CD4-positive, alpha-beta T cell treated with Interleukin-2 at 100 ng/mL for 4 hours (primary cell): ENCODE measurements at regions not wholly inside any gene's neighbourhood (a gene's known extent, or its start where the extent isn't known, plus 50 kb on each side); places are given as distances from the start of the nearest gene placed in this dataset.

ENCODE experiments used
- DNase-seq: peaks from one replicate; pipeline ENCODE4 v3.0.0-alpha.2; 2020; ENCODE audit warnings: low spot score

DNA sequence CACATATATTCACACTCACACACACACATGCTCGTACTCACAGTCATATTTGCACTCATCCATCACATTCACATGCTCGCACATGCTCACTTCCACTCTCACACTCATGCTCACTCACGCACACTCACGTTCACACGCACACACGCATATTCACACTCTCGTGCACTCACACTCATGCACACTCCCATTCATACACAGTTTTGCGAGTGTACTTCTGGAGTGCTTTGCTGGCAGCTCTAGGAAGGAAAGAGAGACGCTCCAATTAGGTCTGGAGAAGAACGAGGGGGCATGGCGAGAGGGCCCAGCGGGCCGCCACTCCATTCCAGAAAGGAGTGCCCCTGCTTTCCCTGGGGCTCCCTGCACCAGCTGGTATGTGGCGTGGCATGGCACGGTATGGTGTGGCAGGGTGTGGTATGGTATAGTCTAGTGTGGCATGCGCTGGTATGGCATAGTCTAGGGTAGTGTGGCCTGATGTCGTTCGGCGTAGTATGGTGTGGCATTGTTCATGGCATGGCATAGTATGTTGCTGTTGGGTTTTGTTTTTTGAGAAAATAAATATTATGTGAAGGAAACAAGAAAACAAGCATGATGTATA lies 216.8 kb upstream of the CDYL start:
- DNase-seq, result no peak

DNA sequence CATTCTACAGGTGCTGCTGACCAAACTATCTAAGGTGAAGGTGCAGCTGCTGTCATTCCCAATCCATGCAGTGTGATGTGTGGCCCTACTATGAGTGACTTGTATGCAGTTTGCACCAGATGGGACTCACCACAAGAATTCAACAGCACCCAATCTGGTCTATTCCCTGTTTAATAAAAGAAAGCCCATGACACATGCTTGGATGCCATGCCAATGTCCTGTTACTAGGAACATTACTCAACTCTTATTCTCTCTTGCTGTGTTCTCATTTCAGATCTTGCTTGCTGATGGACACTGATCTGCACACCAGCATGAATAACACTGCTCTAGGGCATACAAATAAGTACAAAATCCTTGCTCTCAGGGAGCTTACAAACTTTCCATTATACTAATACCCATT lies 221.6 kb upstream of the CDYL start:
- DNase-seq, result no peak

DNA sequence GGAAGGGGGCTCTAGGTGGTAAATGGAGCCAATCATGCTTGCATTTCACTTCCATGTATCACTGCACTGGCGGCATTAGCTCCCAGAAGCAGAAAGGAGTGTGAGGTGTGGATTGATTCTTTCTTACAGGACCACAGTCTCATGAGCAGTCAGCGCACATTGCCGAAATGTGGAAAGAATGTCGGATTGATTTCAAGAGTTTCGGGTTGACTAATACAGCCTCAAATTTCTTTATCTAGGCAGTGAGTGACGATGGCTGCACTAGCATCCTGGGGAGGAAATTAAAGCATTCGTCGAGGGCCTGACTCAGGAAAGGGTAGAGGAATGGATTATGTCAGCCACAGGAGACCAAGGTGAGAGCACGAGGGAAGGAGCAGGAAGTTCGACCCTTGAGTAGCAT lies 222.8 kb upstream of the CDYL start:
- no peak for DNase-seq

DNA sequence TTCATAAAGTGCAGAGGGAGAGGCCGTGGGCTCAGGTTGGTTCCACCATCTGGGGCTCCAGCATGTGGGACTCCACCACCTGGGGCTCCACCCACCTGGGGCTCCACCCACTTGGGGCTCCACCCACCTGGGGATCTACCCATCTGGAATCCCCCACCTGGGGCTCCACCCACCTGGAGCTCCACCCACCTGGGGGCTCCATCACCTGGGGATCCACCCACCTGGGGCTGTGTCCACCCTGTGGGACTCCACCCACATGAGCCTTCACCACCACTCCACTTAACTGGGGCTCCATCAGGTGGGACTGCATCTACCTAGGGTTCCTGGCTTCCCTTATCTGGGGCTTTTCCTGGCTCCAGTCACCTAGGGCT lies 226.0 kb upstream of the CDYL start:
- DNase-seq, result no peak

DNA sequence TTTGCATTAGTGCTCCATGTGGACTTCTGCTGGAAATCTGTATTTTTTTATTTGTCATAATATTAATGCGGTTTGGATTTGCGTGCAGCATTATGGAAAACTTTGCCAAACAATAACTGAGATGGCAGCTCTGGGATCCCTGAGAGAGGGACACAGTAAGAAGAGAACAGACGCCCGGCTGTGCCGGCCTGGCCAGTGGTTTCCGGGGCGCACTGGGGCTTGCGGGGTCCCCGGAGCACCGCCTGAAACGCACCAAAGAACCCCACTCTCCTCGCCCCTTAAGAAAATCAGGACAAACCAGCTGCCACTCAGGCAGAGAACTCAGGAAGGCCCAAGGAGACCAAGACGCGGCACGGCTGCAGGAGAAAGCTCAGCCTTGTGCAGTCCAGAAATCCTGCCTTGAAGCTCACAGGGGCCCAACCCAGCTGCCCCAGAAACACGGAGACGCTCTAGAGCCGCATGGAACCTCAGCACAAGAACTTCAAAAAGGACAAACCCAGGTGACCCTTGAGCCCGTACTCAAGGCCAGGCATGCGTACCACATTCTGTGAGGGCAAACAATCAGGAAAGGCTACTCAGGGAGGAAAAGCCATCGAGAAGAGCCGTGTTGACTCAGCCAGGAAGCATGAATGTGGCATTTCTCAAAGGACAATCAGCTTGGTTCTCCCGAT lies 226.5 kb upstream of the CDYL start:
- DNase-seq, result no peak

DNA sequence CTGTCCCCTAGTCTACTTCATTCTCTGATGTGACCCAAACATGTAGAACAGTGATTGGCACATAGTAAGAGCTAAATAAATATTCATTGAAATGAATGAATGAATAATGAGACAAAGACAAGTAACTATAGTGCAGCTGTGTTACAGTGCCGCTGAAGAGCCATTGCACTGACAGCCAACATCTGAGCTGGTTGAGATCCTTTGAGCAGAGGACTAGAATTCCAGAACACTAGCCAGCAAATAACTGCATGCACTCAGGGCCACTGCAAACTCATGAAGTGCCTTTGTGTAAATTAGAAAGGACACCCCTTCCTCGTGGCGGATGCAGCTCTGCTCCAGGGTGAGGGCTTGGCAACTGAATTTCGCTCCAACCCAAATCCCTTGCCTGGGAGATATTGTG lies 230.3 kb upstream of the CDYL start:
- no peak for DNase-seq

- DNase-seq, result no peak
Measured at GRCh38 chr6:4543596-4543995, 232.6 kb upstream of the CDYL start.

GRCh38 chr6:4533576-4533975 lies 242.6 kb upstream of the CDYL start:
- no peak for DNase-seq

DNA sequence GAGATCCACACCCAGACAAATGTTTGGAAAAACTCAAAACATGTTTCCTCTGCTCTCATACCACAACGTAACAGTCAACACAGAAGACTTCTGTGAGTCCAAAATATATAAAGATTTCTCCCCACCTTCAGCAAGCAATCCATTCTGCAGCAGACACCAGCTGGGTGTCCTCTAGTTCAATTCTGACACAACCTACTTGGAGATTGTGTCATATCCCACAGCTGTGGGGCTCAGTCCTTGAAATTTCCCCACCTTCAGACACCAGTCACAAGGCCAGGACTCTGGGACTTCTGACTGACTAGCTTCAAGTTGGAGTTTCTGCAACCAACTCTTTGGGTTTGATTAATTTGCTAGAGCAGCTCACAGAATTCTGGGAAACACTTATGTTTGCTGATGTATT lies 244.8 kb upstream of the CDYL start:
- DNase-seq, result no peak

DNA sequence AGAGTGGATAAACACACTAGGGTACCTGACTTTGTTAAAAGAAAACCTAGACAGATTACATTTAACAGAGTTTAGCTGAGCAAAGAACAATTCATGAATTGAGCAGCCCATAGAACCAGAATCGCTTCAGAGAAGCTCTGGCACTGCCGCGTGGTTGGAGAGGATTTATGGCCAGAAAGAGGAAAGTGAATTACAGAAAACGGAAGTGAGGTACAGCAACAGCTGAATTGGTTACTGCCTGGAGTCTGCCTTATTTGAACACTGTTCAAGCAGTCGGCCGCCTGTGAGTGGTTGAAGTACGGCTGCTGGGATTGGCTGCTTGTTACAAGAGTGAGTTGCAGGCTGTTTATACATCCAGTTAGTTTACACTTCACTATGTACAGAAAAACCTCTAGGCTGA lies 253.8 kb upstream of the CDYL start:
- DNase-seq, result no peak

DNA sequence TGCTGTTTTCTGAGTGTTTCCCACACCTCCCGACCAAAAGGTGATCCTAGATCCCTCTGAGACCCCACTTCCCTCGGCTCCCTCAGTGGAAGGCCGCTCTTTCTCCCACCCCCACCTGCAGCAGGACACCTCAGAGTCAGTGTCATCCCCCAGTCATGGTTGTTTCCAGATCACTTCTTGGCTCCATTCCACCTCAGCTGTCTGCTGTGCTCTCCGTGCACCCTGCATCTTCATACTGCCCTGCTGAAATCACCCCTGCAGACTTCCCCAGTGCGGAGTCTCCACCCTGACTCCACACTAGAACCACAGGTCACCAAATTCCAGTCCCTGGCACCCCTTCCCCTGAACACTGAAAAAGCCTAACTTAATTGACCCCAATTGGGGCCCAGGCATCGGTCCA lies 255.1 kb upstream of the CDYL start:
- DNase-seq, result no peak

DNA sequence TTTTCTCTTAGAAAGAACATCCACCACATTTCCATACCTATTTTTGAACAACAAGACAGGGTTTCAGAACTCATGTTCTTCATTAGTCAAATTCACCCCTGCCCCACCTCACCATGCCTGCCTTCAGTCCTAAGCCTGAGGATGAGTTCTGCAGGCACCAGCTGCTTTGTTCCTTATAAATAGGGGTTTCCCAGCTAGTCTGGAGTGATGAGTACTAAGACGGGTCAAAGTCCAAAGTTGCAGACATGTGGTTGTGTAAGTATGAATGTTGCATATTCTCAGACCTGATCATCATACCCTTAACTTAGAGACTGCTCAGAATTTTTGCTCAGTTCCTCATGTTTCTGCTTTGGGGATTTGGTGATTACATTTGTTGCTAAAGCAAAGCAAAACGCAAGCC lies 257.7 kb upstream of the CDYL start:
- DNase-seq, result no peak

DNA sequence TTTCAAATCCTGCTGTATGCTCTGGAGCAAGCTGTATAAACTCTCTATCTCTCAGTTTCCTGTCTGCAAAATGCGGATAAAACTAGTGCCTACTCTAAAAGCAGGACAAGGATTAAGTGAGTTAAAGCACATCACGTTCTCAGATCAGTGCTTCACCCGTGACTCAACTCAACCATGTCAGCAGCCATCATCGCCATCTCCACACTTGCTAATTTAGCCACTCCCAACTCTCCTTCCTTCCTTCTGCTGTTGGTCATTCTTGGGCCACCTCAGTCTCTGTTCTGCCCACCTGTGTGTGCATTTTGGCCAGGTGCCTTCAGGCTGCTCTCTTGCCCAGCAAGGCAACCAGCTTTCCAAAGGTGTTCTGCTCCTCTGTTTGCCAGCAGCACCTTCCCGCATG lies 260.0 kb upstream of the CDYL start:
- no peak for DNase-seq

DNA sequence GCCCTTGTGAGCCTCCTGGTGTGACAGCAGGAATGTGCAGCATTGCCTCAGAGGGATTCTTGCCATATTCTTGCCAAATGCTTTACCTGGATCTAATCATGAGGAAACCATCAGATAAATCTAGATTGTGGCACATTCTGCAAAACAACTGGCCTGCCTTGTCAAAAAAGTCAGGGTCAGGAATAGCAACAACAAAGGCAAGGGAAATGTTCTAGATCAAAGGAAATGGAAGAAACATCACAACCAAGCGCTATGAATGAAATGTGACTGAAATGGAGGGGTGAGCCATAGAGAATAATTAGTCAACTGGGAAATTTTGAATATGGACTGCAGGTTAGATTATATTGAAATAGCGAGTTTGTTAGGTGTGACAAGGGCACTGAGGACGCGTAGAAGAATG lies 262.6 kb upstream of the CDYL start:
- DNase-seq, result no peak

DNA sequence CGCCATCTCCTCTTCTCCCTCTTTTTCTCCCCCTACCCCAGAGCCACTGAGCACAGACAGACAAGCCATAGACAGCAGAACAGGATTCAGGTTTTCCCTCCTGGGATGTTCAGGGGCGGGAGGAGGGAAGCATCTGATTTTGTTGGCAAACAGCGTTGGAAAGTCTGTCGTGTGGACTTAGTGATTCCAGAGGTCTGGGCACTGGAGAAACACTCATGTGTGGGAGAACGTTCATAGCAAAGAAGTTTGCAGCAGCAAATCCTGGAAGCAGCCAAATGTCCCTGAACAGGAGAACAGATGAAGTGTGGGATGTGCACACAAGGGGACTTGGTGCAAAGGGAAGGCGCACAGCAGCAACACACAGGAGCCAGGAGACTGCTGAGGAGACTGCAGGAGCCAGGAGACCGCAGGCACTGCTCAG lies 264.1 kb upstream of the CDYL start:
- no peak for DNase-seq

DNA sequence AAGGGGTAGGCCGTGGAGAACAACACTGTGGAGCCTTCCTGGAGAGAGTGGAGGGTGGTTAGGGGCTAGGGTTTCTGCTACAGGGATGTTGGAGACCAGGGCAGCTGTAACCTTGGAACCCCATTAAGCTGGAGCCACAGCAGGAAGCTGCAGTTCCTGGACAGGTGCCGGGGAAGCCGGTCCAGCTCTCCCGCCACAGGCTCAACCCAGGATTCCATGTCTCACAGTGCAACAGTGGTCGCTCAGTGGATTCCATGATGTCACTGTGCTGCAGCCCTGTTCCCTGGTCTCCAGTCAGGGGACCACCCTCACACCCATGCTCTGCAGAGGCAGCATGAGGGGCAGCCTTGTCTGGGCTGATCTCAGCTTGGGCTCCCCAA lies 264.6 kb upstream of the CDYL start:
- no peak for DNase-seq

GRCh38 chr6:4510906-4511640 lies 265.1 kb upstream of the CDYL start:
- no peak for DNase-seq

DNA sequence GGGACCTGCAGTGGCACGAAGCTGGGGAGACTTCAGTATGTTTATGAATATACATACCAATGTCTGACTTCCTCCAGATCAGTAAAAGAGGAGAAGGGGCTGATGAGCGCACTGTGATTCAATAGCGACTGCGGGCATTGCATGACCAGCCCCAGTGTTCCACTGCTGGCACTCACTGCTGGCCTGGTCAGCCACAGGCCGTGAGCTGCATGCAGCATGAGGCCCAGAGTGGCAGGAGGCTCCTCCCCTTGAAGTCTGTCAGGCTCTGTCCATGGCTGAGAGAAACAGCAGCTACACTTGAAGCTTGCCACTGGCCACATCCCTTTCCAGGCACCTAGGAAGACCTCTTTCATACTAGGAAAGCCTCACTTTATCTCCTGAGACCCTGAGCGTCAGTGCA lies 265.9 kb upstream of the CDYL start:
- DNase-seq, result no peak

DNA sequence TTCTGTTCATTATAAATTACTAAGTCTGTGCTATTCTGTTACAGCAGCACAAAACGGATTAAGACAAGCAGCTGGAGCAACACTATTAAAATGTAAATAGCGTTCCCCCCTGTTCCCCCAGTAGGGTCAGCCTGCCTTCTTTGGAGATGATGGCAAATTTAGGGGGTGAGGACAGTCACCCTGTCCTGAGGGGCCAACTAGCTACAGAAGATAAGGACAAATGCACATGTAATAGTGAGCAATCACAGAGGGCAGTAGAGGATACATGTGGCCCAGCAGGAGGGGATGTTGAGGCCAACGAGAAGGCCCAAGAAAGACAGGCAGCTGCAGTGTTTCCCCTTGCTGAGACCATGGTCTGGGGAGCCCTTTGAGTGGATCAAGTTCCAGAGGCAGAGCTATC lies 266.7 kb upstream of the CDYL start:
- DNase-seq, result no peak

DNA sequence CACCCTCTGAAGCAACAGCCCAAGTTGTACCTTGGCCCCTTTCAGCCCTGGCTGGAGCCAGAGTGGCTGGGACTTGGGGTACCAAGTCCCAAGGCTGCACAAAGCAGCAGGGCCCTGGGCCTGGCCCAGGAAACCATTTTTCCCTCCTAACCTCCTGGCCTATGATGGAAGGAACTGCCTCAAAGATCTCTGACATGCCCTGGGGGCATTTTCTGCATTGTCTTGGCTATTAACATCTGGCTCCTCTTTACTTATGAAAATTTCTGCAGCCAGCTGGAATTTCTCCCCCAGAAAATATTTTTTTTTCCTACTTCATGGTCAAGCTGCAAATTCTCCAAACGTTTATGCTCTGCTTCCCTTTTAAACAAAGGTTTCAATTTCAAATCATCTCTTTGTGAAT lies 269.4 kb upstream of the CDYL start:
- no peak for DNase-seq

GRCh38 chr6:4506223-4506622 lies 270.0 kb upstream of the CDYL start:
- DNase-seq, result no peak

- no peak for DNase-seq
Measured at GRCh38 chr6:4504700-4505099, 271.5 kb upstream of the CDYL start.

DNA sequence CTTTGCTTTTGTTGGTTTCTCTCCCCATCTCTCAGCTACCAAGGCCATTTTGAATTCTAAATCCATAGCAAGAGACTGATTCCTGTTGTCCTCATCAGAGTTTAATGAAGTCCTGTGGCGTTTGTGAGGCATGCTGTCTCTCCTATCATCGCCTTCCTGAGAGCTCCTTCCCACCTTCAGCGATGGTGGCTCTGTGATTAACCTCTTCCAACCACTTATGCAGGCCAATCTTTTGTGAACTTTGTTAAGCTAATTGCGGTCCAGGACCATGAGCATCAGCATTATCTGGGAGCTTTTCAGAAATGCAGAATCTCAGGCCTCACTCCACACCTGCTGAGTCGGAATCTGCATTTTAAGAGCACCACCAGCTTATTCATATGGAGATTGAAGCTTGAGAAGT lies 272.5 kb upstream of the CDYL start:
- DNase-seq, result no peak

- DNase-seq, result no peak
Measured at GRCh38 chr6:4496284-4496683, 279.9 kb upstream of the CDYL start.
